NB4 (cell line): ENCODE measurements at regions not wholly inside any gene's neighbourhood (a gene's known extent, or its start where the extent isn't known, plus 50 kb on each side); places are given as distances from the start of the nearest gene placed in this dataset.

Experiments
- CTCF ChIP-seq: IDR thresholded peaks from one replicate; pipeline ENCODE4 v1.5.1; 2012; ENCODE audit warnings: low read depth, low read length
- POLR2A ChIP-seq: IDR thresholded peaks from 2 replicates; pipeline ENCODE4 v1.6.1; 2011; ENCODE audit warnings: mild to moderate bottlenecking; ENCODE audit not compliant: insufficient read length; ENCODE audit errors: extremely low read depth
- TF ChIP-seq, protein P1 (sequence below): IDR thresholded peaks from 2 replicates; pipeline ENCODE4 v1.6.1; 2011; ENCODE audit warnings: low read depth, low read length

GRCh38 chr5:35409361-35409760 lies 179.1 kb upstream of the PRLR start:
- no peak for TF ChIP-seq CTCF
- no peak for TF ChIP-seq POLR2A
- TF ChIP-seq, protein P1, sequence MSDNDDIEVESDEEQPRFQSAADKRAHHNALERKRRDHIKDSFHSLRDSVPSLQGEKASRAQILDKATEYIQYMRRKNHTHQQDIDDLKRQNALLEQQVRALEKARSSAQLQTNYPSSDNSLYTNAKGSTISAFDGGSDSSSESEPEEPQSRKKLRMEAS: no peak
